GM23338 (cell line): ENCODE measurements at regions not wholly inside any gene's neighbourhood (a gene's known extent, or its start where the extent isn't known, plus 50 kb on each side); places are given as distances from the start of the nearest gene placed in this dataset.

ENCODE experiments used
- CREB1 ChIP-seq: fragments of 250-450 bp; sonication (Bioruptor Pico); IDR thresholded peaks from 2 replicates; pipeline ENCODE4 v1.5.0; 2020; ENCODE audit warnings: low read depth, mild to moderate bottlenecking, moderate library complexity
- ETS1 ChIP-seq: IDR thresholded peaks from 2 replicates; pipeline ENCODE4 v1.6.1; 2016; ENCODE audit warnings: antibody characterized with exemption
- EZH2 ChIP-seq: fragments of 200-600 bp; sonication (generic); IDR thresholded peaks from one replicate; pipeline ENCODE4 v1.8.0; 2017; ENCODE audit warnings: antibody characterized with exemption, mild to moderate bottlenecking, low read depth; ENCODE audit not compliant: unreplicated experiment
- EZH2phosphoT487 ChIP-seq: fragments of 200-600 bp; sonication (generic); IDR thresholded peaks from one replicate; pipeline ENCODE4 v1.8.1; 2018; ENCODE audit warnings: antibody characterized with exemption; ENCODE audit not compliant: unreplicated experiment
- POLR2AphosphoS5 ChIP-seq: IDR thresholded peaks from 2 replicates; pipeline ENCODE4 v1.6.1; 2016; ENCODE audit warnings: antibody characterized with exemption, low read depth
- TF ChIP-seq, protein P1 (sequence below), 2 experiments: fragments of 200-600 bp in 1 of 2; sonication (generic) in 1 of 2; conservative IDR thresholded peaks; 2 replicates each; pipeline versions ENCODE4 v1.5.1 to v1.6.1; 2016 to 2017; ENCODE audit warnings: antibody characterized with exemption in 2 of 2, low read depth in 2 of 2, mild to moderate bottlenecking in 2 of 2, moderate library complexity in 1 of 2

- no peak for TF ChIP-seq CREB1 (CRISPR knock-in tag)
- TF ChIP-seq POLR2AphosphoS5, result no peak
- TF ChIP-seq, protein P1, sequence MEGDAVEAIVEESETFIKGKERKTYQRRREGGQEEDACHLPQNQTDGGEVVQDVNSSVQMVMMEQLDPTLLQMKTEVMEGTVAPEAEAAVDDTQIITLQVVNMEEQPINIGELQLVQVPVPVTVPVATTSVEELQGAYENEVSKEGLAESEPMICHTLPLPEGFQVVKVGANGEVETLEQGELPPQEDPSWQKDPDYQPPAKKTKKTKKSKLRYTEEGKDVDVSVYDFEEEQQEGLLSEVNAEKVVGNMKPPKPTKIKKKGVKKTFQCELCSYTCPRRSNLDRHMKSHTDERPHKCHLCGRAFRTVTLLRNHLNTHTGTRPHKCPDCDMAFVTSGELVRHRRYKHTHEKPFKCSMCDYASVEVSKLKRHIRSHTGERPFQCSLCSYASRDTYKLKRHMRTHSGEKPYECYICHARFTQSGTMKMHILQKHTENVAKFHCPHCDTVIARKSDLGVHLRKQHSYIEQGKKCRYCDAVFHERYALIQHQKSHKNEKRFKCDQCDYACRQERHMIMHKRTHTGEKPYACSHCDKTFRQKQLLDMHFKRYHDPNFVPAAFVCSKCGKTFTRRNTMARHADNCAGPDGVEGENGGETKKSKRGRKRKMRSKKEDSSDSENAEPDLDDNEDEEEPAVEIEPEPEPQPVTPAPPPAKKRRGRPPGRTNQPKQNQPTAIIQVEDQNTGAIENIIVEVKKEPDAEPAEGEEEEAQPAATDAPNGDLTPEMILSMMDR (conservative IDR thresholded peaks at IDR 0.05; ENCODE audit: low read depth in 2 of 2), result no peak
- TF ChIP-seq EZH2phosphoT487, result no peak
- no peak for TF ChIP-seq EZH2
- no peak for TF ChIP-seq ETS1
These were observed 464.2 kb upstream of the B3GAT1 start for GRCh38 chr11:134876226-134876625.
